GM12872 (cell line): ENCODE measurements at regions not wholly inside any gene's neighbourhood (a gene's known extent, or its start where the extent isn't known, plus 50 kb on each side); places are given as distances from the start of the nearest gene placed in this dataset.

Source experiments
- CTCF ChIP-seq: IDR thresholded peaks from 3 replicates; pipeline ENCODE4 v1.5.1; 2011; ENCODE audit warnings: low read depth, mild to moderate bottlenecking, low read length, moderate library complexity; ENCODE audit not compliant: insufficient read depth

GRCh38 chr6:151690768-151691562 is 116.5 kb upstream of the ESR1 start:
- TF ChIP-seq CTCF = no peak

GRCh38 chr6:151692216-151692615 is 115.3 kb upstream of the ESR1 start:
- no peak for TF ChIP-seq CTCF

GRCh38 chr6:151693366-151693765 is 114.1 kb upstream of the ESR1 start:
- TF ChIP-seq CTCF = no peak

GRCh38 chr6:151695156-151695555 is 112.3 kb upstream of the ESR1 start:
- no peak for TF ChIP-seq CTCF

GRCh38 chr6:151698931-151699700 is 108.4 kb upstream of the ESR1 start:
- TF ChIP-seq CTCF = no peak

- TF ChIP-seq CTCF = no peak
These were observed 107.8 kb upstream of the ESR1 start for GRCh38 chr6:151699719-151700118.

- no peak for TF ChIP-seq CTCF
These were observed 105.4 kb upstream of the ESR1 start for GRCh38 chr6:151701911-151702562.
